ENCODE measurements at regions not wholly inside any gene's neighbourhood (a gene's known extent, or its start where the extent isn't known, plus 50 kb on each side); places are given as distances from the start of the nearest gene placed in this dataset.

- no peak for TF ChIP-seq CTCF (conservative IDR thresholded peaks at IDR 0.05 in 1 of 2, IDR thresholded peaks at IDR 0.05 in 1 of 2; ENCODE audit: low read depth in 1 of 2, low read length in 2 of 2)
- no peak for TF ChIP-seq EZH2 (IDR thresholded peaks at IDR 0.05; ENCODE audit: low read length, missing control alignments)
Observed at GRCh38 chr2:23073056-23073455, 311.9 kb upstream of the KLHL29 start.
